Gastrocnemius medialis (tissue), 4 donors: ENCODE measurements at regions not wholly inside any gene's neighbourhood (a gene's known extent, or its start where the extent isn't known, plus 50 kb on each side); places are given as distances from the start of the nearest gene placed in this dataset.

Experiments
- POLR2A ChIP-seq, 2 donors: fragments of 450-650 bp; IDR thresholded peaks; one replicate each; pipeline ENCODE4 v1.6.1; 2017; ENCODE audit warnings: antibody characterized with exemption in 2 of 2, mild to moderate bottlenecking in 2 of 2, moderate library complexity in 2 of 2
- TF ChIP-seq, protein P1 (sequence below), 5 experiments: fragments of 450-650 bp in 3 of 5; fragments of 200-600 bp in 2 of 5; sonication (generic) in 2 of 5; IDR thresholded peaks in 4 of 5; conservative IDR thresholded peaks in 1 of 5; 1 replicate in 4 of 5; 2 replicates in 1 of 5; pipeline ENCODE4 v1.5.1; 2016 to 2019; ENCODE audit warnings: antibody characterized with exemption in 5 of 5, mild to moderate bottlenecking in 3 of 5, moderate library complexity in 3 of 5

DNA sequence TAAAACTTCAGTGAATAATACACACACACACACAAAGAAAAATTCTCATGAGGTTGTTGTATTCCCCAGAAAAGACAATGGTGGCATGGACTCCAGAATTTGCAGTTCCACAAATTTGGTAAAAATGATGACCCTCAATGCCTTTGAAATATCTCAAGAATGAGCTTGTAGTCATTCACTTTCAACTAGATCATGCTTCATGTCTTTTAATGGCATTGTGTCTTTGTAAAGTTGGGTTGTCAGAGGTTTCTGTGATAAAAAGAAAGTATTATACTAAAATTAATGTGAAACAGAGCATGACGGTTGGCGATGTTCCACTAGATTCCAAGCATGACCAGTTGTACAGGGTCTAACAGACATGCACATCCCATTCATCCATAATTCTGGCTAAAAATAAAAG is 685.0 kb upstream of the FRG1 start:
- TF ChIP-seq, protein P1, sequence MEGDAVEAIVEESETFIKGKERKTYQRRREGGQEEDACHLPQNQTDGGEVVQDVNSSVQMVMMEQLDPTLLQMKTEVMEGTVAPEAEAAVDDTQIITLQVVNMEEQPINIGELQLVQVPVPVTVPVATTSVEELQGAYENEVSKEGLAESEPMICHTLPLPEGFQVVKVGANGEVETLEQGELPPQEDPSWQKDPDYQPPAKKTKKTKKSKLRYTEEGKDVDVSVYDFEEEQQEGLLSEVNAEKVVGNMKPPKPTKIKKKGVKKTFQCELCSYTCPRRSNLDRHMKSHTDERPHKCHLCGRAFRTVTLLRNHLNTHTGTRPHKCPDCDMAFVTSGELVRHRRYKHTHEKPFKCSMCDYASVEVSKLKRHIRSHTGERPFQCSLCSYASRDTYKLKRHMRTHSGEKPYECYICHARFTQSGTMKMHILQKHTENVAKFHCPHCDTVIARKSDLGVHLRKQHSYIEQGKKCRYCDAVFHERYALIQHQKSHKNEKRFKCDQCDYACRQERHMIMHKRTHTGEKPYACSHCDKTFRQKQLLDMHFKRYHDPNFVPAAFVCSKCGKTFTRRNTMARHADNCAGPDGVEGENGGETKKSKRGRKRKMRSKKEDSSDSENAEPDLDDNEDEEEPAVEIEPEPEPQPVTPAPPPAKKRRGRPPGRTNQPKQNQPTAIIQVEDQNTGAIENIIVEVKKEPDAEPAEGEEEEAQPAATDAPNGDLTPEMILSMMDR (IDR thresholded peaks at IDR 0.05 in 4 of 5, conservative IDR thresholded peaks at IDR 0.05 in 1 of 5): no peak
- no peak for TF ChIP-seq POLR2A (IDR thresholded peaks at IDR 0.05)
